Ishikawa (cell line): ENCODE measurements at regions not wholly inside any gene's neighbourhood (a gene's known extent, or its start where the extent isn't known, plus 50 kb on each side); places are given as distances from the start of the nearest gene placed in this dataset.

ENCODE experiments used
- CEBPB ChIP-seq: IDR thresholded peaks from 2 replicates; pipeline ENCODE4 v1.6.1; 2012
- CREB1 ChIP-seq: IDR thresholded peaks from 2 replicates; pipeline ENCODE4 v1.6.1; 2012; ENCODE audit warnings: low read depth
- EGR1 ChIP-seq: IDR thresholded peaks from 2 replicates; pipeline ENCODE4 v1.6.1; 2012
- EP300 ChIP-seq: IDR thresholded peaks from 2 replicates; pipeline ENCODE4 v1.6.1; 2012; ENCODE audit warnings: borderline replicate concordance
- FOXM1 ChIP-seq: IDR thresholded peaks from 2 replicates; pipeline ENCODE4 v1.6.1; 2012; ENCODE audit warnings: low read depth, borderline replicate concordance
- MAX ChIP-seq: IDR thresholded peaks from 2 replicates; pipeline ENCODE4 v1.6.1; 2012
- NFIC ChIP-seq: IDR thresholded peaks from 2 replicates; pipeline ENCODE4 v1.6.1; 2012
- RAD21 ChIP-seq: IDR thresholded peaks from 2 replicates; pipeline ENCODE4 v1.6.1; 2012; ENCODE audit warnings: low read depth
- REST ChIP-seq: IDR thresholded peaks from 2 replicates; pipeline ENCODE4 v1.6.1; 2012; ENCODE audit warnings: low read depth, mild to moderate bottlenecking
- TAF1 ChIP-seq: IDR thresholded peaks from 2 replicates; pipeline ENCODE4 v1.6.1; 2012; ENCODE audit warnings: low read depth, mild to moderate bottlenecking
- TCF12 ChIP-seq: IDR thresholded peaks from 2 replicates; pipeline ENCODE4 v1.6.1; 2012; ENCODE audit warnings: low read depth
- USF1 ChIP-seq: IDR thresholded peaks from 2 replicates; pipeline ENCODE4 v1.6.1; 2012
- YY1 ChIP-seq: IDR thresholded peaks from 2 replicates; pipeline ENCODE4 v1.6.1; 2012; ENCODE audit warnings: low read depth
- ZBTB7A ChIP-seq: IDR thresholded peaks from 2 replicates; pipeline ENCODE4 v1.6.1; 2012; ENCODE audit warnings: low read depth

GRCh38 chr14:53896726-53897125, 59.9 kb downstream of the BMP4 start:
- no peak for TF ChIP-seq EGR1

- TF ChIP-seq EGR1, result no peak
- TF ChIP-seq MAX, result no peak
- TF ChIP-seq NFIC, result no peak
- TF ChIP-seq YY1, result no peak
- no peak for TF ChIP-seq TAF1
- TF ChIP-seq REST, result no peak
- TF ChIP-seq ZBTB7A, result no peak
Measured at GRCh38 chr14:53894456-53894855, 62.2 kb downstream of the BMP4 start.

- no peak for TF ChIP-seq EP300
- TF ChIP-seq NFIC, result no peak
- TF ChIP-seq CREB1, result no peak
Measured at GRCh38 chr14:53893374-53893773, 63.3 kb downstream of the BMP4 start.

- TF ChIP-seq FOXM1 (no peak), CEBPB (no peak), NFIC (no peak), USF1 (no peak), REST (no peak), CREB1 (no peak), RAD21 (no peak), EGR1 (no peak), YY1 (no peak), TCF12 (no peak), EP300 (no peak), MAX (no peak), TAF1 (no peak)
Measured at GRCh38 chr14:53890611-53891101, 66.0 kb downstream of the BMP4 start.

- TF ChIP-seq TAF1 (no peak), FOXM1 (no peak), REST (no peak), TCF12 (no peak), EP300 (no peak), MAX (no peak), USF1 (no peak), RAD21 (no peak)
Measured at GRCh38 chr14:53888535-53889386, 67.9 kb downstream of the BMP4 start.
